T-cell (primary cell): ENCODE measurements at regions not wholly inside any gene's neighbourhood (a gene's known extent, or its start where the extent isn't known, plus 50 kb on each side); places are given as distances from the start of the nearest gene placed in this dataset.

ENCODE experiments used
- ATAC-seq, 4 experiments: fragments of 200-7000 bp in 3 of 4; fragments of 150-1000 bp in 1 of 4; cut with Tn5 transposase; replicated peaks in 1 of 4; 1 replicate in 3 of 4; 2 replicates in 1 of 4; pipeline ENCODE4 v1.10.0; 2021; ENCODE audit warnings: moderate library complexity in 3 of 4, mild to moderate bottlenecking in 2 of 4, moderate number of reproducible peaks in 1 of 4
- CTCF ChIA-PET, 2 donors: fragments of 300-600 bp; sonication (Branson Sonifier 250); formaldehyde crosslinking; loops; one replicate each; lab custom pipeline; 2022; ENCODE audit warnings: antibody characterized with exemption in 2 of 2; lab: Charles Lee
- POLR2A ChIA-PET, 2 donors: fragments of 300-600 bp; sonication (Branson Sonifier 250); formaldehyde crosslinking; loops; one replicate each; lab custom pipeline; 2022; ENCODE audit warnings: antibody characterized with exemption in 2 of 2; lab: Charles Lee
- DNase-seq, 35 experiments: peaks; one replicate each; pipeline versions ENCODE4 v3.0.0 to v3.0.0-alpha.2; 2013 to 2023
- H3K27ac ChIP-seq: one replicate; pipeline ENCODE4 v1.5.1; 2013; ENCODE audit warnings: low read length
- H3K27me3 ChIP-seq, 2 experiments: replicated peaks in 1 of 2; 1 replicate in 1 of 2; 2 replicates in 1 of 2; pipeline versions ENCODE4 v1.6.1 to v1.7.0; 2013; ENCODE audit warnings: low read length in 1 of 2, mixed read lengths in 1 of 2; ENCODE audit not compliant: control insufficient read depth in 2 of 2, insufficient read depth in 2 of 2; ENCODE audit errors: extremely low read depth in 1 of 2
- H3K36me3 ChIP-seq, 2 donors: 1 replicate in 1 of 2; 2 replicates in 1 of 2; pipeline versions ENCODE4 v1.6.1 to v1.7.0; 2013; ENCODE audit warnings: low read length in 1 of 2; ENCODE audit not compliant: control insufficient read depth in 2 of 2, insufficient read depth in 1 of 2; ENCODE audit errors: extremely low read depth in 1 of 2
- H3K4me1 ChIP-seq, 2 experiments: 1 replicate in 1 of 2; 2 replicates in 1 of 2; pipeline versions ENCODE4 v1.6.1 to v1.7.0; 2013; ENCODE audit warnings: low read length in 2 of 2, mixed read lengths in 1 of 2; ENCODE audit not compliant: insufficient read depth in 2 of 2, control insufficient read depth in 1 of 2; ENCODE audit errors: extremely low read depth in 1 of 2
- H3K4me3 ChIP-seq, 2 donors: 1 replicate in 1 of 2; 2 replicates in 1 of 2; pipeline versions ENCODE4 v1.5.1 to v1.7.0; 2013; ENCODE audit warnings: mild to moderate bottlenecking in 2 of 2, low read length in 1 of 2, moderate library complexity in 1 of 2; ENCODE audit not compliant: control insufficient read depth in 1 of 2; ENCODE audit errors: extremely low read depth in 1 of 2
- H3K9me3 ChIP-seq: 2 replicates; pipeline ENCODE4 v1.7.0; 2013
- H3K27ac Mint-ChIP-seq, 2 donors: one replicate each; pipeline ENCODE4 v1.8.0; 2020 to 2021; ENCODE audit warnings: mild to moderate bottlenecking in 2 of 2, mixed read lengths in 2 of 2
- H3K27me3 Mint-ChIP-seq, 2 donors: one replicate each; pipeline ENCODE4 v1.8.0; 2021 to 2022; ENCODE audit warnings: mixed read lengths in 2 of 2
- H3K36me3 Mint-ChIP-seq: one replicate; pipeline ENCODE4 v1.8.0; 2021; ENCODE audit warnings: mixed read lengths
- H3K4me1 Mint-ChIP-seq, 3 donors: one replicate each; pipeline ENCODE4 v1.8.0; 2020 to 2022; ENCODE audit warnings: mixed read lengths in 3 of 3, mild to moderate bottlenecking in 1 of 3
- H3K4me3 Mint-ChIP-seq, 3 donors: one replicate each; pipeline ENCODE4 v1.8.0; 2020 to 2022; ENCODE audit warnings: mild to moderate bottlenecking in 3 of 3, mixed read lengths in 3 of 3, moderate library complexity in 3 of 3
- H3K9me3 Mint-ChIP-seq, 3 donors: one replicate each; pipeline ENCODE4 v1.8.0; 2020 to 2022; ENCODE audit warnings: mixed read lengths in 3 of 3
- WGBS: methylation state at CpG from one replicate; pipeline ENCODE4 v1.1.5; 2013; ENCODE audit warnings: missing lambda C conversion rate; ENCODE audit not compliant: insufficient coverage; 5-methylcytosine and 5-hydroxymethylcytosine counted together

- H3K27ac Mint-ChIP-seq, result no peak overlapping the region
- H3K27me3 Mint-ChIP-seq, result peaks cover 0 to 4% of the 10 kb centered on the region in 2 donors
- H3K36me3 Mint-ChIP-seq, result no peaks in the 10 kb centered on the region
- Histone ChIP-seq H3K27me3 (no peaks in the 10 kb centered on the region), H3K9me3 (no peaks in the 10 kb centered on the region), H3K4me3 (no peak overlapping the region), H3K36me3 (no peaks in the 10 kb centered on the region), H3K4me1 (no peaks in the 10 kb centered on the region), H3K27ac (no peak overlapping the region)
- CTCF ChIA-PET, result no interaction called here
- POLR2A ChIA-PET, result no interaction called here
- ATAC-seq (no peak), DNase-seq (no peak)
- H3K9me3 Mint-ChIP-seq, result no peaks in the 10 kb centered on the region
- H3K4me1 Mint-ChIP-seq, result no peaks in the 10 kb centered on the region
- WGBS, result 74% methylated on average over 4 of the region's 4 CpGs
- H3K4me3 Mint-ChIP-seq, result no peak overlapping the region
Observed at GRCh38 chr1:214918745-214919144, 163.8 kb upstream of the KCNK2 start.

GRCh38 chr1:214920337-214920736 is 162.2 kb upstream of the KCNK2 start:
- Mint-ChIP-seq H3K4me1 (no peaks in the 10 kb centered on the region), H3K27me3 (no peaks in the 10 kb centered on the region), H3K4me3 (no peak overlapping the region), H3K9me3 (no peaks in the 10 kb centered on the region), H3K27ac (no peak overlapping the region), H3K36me3 (no peaks in the 10 kb centered on the region)
- ChIA-PET CTCF (no interaction called here), POLR2A (no interaction called here)
- Histone ChIP-seq H3K9me3 (no peaks in the 10 kb centered on the region), H3K4me1 (no peaks in the 10 kb centered on the region), H3K27me3 (no peaks in the 10 kb centered on the region), H3K4me3 (no peak overlapping the region), H3K27ac (no peak overlapping the region), H3K36me3 (no peaks in the 10 kb centered on the region)
- DNase-seq (no peak), ATAC-seq (no peak)
- WGBS, result 44% methylated on average over 2 of the region's 2 CpGs

- ATAC-seq (no peak), DNase-seq (no peak)
- no peak overlapping the region for H3K27ac ChIP-seq
- ChIA-PET POLR2A (no interaction called here), CTCF (interaction anchor here in 1 of 2 donors (0.5 kb wide), 1 partner anchor 1689 kb away, joined by 4 read pairs; no protein-coding TSS in a partner anchor)
- no peaks in the 10 kb centered on the region for H3K36me3 ChIP-seq
- H3K4me3 Mint-ChIP-seq, result no peak overlapping the region
- no peaks in the 10 kb centered on the region for H3K27me3 Mint-ChIP-seq
- no peaks in the 10 kb centered on the region for H3K27me3 ChIP-seq
- no peaks in the 10 kb centered on the region for H3K4me1 ChIP-seq
- no peak overlapping the region for H3K4me3 ChIP-seq
- H3K4me1 Mint-ChIP-seq, result no peaks in the 10 kb centered on the region
- no peaks in the 10 kb centered on the region for H3K36me3 Mint-ChIP-seq
- H3K9me3 Mint-ChIP-seq, result no peaks in the 10 kb centered on the region
- H3K27ac Mint-ChIP-seq, result no peak overlapping the region
- no peaks in the 10 kb centered on the region for H3K9me3 ChIP-seq
Observed at GRCh38 chr1:214923278-214923915, 159.1 kb upstream of the KCNK2 start.

GRCh38 chr1:214927796-214928195 is 154.7 kb upstream of the KCNK2 start:
- WGBS, result no CpG with 5 or more reads among the region's 1 CpG
- H3K4me3 ChIP-seq, result no peak overlapping the region
- DNase-seq (no peak), ATAC-seq (no peak)
- H3K27me3 ChIP-seq, result no peaks in the 10 kb centered on the region
- Mint-ChIP-seq H3K27me3 (no peaks in the 10 kb centered on the region), H3K27ac (no peak overlapping the region), H3K4me1 (no peaks in the 10 kb centered on the region), H3K4me3 (no peak overlapping the region), H3K36me3 (no peaks in the 10 kb centered on the region), H3K9me3 (peaks cover 0 to 4% (median 0%) of the 10 kb centered on the region in 3 donors)
- no peak overlapping the region for H3K27ac ChIP-seq
- H3K4me1 ChIP-seq, result no peaks in the 10 kb centered on the region
- CTCF ChIA-PET, result no interaction called here
- no peaks in the 10 kb centered on the region for H3K36me3 ChIP-seq
- POLR2A ChIA-PET, result no interaction called here
- H3K9me3 ChIP-seq, result no peaks in the 10 kb centered on the region

DNA sequence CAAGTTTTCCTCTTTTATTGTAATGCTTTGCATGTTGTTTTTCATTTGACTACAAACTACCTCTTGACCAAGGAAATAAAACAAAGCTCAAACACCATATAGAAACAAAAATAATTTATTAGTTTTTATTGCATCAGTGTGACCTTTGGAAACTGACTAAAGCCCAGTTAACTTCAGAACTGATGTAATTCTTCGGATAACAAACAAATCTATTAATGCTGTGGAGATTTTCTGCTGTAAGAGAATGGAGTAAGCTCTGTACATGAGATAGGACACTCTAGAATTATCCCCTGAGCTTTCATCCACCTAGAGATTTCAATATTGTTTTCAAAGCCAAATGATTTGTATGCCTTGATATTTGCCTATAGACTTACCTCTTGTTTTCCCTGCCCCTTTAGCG is 154.0 kb upstream of the KCNK2 start:
- WGBS, result no CpG with 5 or more reads among the region's 2 CpGs
- DNase-seq (no peak), ATAC-seq (no peak)
- peaks cover 0 to 4% (median 0%) of the 10 kb centered on the region in 3 donors for H3K9me3 Mint-ChIP-seq
- H3K27ac Mint-ChIP-seq, result no peak overlapping the region
- peaks cover 0 to 3% of the 10 kb centered on the region in 2 donors for H3K27me3 Mint-ChIP-seq
- CTCF ChIA-PET, result no interaction called here
- H3K27me3 ChIP-seq, result no peaks in the 10 kb centered on the region
- no peak overlapping the region for H3K27ac ChIP-seq
- no peaks in the 10 kb centered on the region for H3K4me1 ChIP-seq
- no peaks in the 10 kb centered on the region for H3K9me3 ChIP-seq
- H3K4me3 ChIP-seq, result no peak overlapping the region
- H3K36me3 ChIP-seq, result no peaks in the 10 kb centered on the region
- no peaks in the 10 kb centered on the region for H3K36me3 Mint-ChIP-seq
- no peaks in the 10 kb centered on the region for H3K4me1 Mint-ChIP-seq
- POLR2A ChIA-PET, result no interaction called here
- H3K4me3 Mint-ChIP-seq, result no peak overlapping the region

DNA sequence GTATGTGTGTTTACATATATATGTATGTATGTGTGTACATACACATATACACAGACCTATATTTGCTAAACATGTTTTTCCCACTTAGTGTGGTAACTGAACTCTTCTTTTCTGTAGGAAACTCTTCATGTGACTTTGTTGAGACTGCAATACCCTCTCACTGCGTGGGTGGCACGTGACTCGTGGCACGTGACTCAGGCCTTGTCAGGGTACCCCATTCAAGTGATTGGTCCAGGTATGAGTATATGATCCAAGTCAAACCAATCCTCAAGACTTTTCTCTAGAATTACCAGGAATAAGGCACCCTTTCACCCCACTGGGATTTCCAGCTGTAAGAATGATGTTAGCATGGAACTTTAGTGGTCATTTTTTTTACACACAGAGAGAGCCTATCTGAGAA is 149.2 kb upstream of the KCNK2 start:
- H3K9me3 Mint-ChIP-seq, result peaks cover 0 to 4% (median 0%) of the 10 kb centered on the region in 3 donors
- Histone ChIP-seq H3K4me3 (no peak overlapping the region), H3K9me3 (no peaks in the 10 kb centered on the region), H3K36me3 (no peaks in the 10 kb centered on the region), H3K27me3 (no peaks in the 10 kb centered on the region), H3K27ac (no peak overlapping the region), H3K4me1 (no peaks in the 10 kb centered on the region)
- DNase-seq (no peak), ATAC-seq (no peak)
- POLR2A ChIA-PET, result interaction anchor here in 1 of 2 donors (0.5 kb wide), 1 partner anchor 19 kb away, joined by 3 read pairs; no protein-coding TSS in a partner anchor
- CTCF ChIA-PET, result no interaction called here
- H3K4me1 Mint-ChIP-seq, result no peaks in the 10 kb centered on the region
- H3K4me3 Mint-ChIP-seq, result no peak overlapping the region
- peaks cover 0 to 3% of the 10 kb centered on the region in 2 donors for H3K27me3 Mint-ChIP-seq
- no peak overlapping the region for H3K27ac Mint-ChIP-seq
- H3K36me3 Mint-ChIP-seq, result no peaks in the 10 kb centered on the region
- no CpG with 5 or more reads among the region's 4 CpGs for WGBS

- Mint-ChIP-seq H3K4me1 (no peaks in the 10 kb centered on the region), H3K36me3 (no peaks in the 10 kb centered on the region), H3K27ac (no peak overlapping the region), H3K27me3 (peaks cover 0 to 3% of the 10 kb centered on the region in 2 donors), H3K4me3 (no peak overlapping the region), H3K9me3 (peaks cover 0 to 4% (median 0%) of the 10 kb centered on the region in 3 donors)
- H3K9me3 ChIP-seq, result no peaks in the 10 kb centered on the region
- WGBS, result 70% methylated on average over 6 of the region's 6 CpGs
- ChIA-PET CTCF (no interaction called here), POLR2A (no interaction called here)
- ATAC-seq, result no peak
- H3K27me3 ChIP-seq, result no peaks in the 10 kb centered on the region
- H3K4me3 ChIP-seq, result no peak overlapping the region
- no peaks in the 10 kb centered on the region for H3K36me3 ChIP-seq
- H3K4me1 ChIP-seq, result no peaks in the 10 kb centered on the region
- DNase-seq, result no peak
- H3K27ac ChIP-seq, result no peak overlapping the region
Observed at GRCh38 chr1:214934045-214934444, 148.5 kb upstream of the KCNK2 start.
